Chondrocyte (in vitro differentiated cells): ENCODE measurements at regions not wholly inside any gene's neighbourhood (a gene's known extent, or its start where the extent isn't known, plus 50 kb on each side); places are given as distances from the start of the nearest gene placed in this dataset.

Experiments
- DNase-seq: peaks from one replicate; pipeline ENCODE4 v3.0.0; 2021; ENCODE audit warnings: mixed read lengths, low spot score
- H3K27ac Mint-ChIP-seq: one replicate; pipeline ENCODE4 v1.8.0; 2021; ENCODE audit warnings: mild to moderate bottlenecking, moderate library complexity, mixed read lengths; ENCODE audit not compliant: unreplicated experiment
- H3K27me3 Mint-ChIP-seq: 2 replicates; pipeline ENCODE4 v1.8.0; 2021; ENCODE audit warnings: low read depth, mixed read lengths
- H3K36me3 Mint-ChIP-seq: 2 replicates; pipeline ENCODE4 v1.8.0; 2021; ENCODE audit warnings: low read depth, mixed read lengths
- H3K4me1 Mint-ChIP-seq: 2 replicates; pipeline ENCODE4 v1.8.0; 2021; ENCODE audit warnings: low read depth, mild to moderate bottlenecking, mixed read lengths
- H3K4me3 Mint-ChIP-seq: one replicate; pipeline ENCODE4 v1.8.0; 2021; ENCODE audit warnings: mild to moderate bottlenecking, moderate library complexity, mixed read lengths; ENCODE audit not compliant: unreplicated experiment
- H3K9me3 Mint-ChIP-seq: 2 replicates; pipeline ENCODE4 v1.8.0; 2021; ENCODE audit warnings: low read depth, mixed read lengths
- TF ChIP-seq, protein P1 (sequence below): fragments of 200-600 bp; sonication (generic); IDR thresholded peaks from 2 replicates; pipeline ENCODE4 v1.5.0; 2021; ENCODE audit warnings: antibody characterized with exemption, mild to moderate bottlenecking, moderate library complexity

DNA sequence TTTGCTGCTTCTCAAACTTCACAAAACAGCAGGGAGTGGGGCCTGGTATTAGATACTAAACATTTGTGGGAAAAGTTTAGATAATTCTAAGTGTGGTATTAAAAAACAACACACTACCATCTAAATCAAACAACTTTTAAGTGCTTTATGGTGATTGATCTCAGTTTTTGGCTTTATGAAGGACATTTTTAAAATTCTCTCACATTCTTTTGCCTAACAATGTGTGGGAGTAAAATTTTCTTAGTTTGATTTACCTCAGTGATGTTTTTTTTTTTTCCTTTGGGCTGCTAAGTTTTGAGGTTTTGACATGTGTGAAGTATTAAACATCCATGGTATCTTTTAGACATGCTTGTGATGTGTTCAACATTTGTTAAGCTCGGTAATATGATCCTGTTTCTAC is 116.2 kb downstream of the DISP1 start:
- TF ChIP-seq, protein P1, sequence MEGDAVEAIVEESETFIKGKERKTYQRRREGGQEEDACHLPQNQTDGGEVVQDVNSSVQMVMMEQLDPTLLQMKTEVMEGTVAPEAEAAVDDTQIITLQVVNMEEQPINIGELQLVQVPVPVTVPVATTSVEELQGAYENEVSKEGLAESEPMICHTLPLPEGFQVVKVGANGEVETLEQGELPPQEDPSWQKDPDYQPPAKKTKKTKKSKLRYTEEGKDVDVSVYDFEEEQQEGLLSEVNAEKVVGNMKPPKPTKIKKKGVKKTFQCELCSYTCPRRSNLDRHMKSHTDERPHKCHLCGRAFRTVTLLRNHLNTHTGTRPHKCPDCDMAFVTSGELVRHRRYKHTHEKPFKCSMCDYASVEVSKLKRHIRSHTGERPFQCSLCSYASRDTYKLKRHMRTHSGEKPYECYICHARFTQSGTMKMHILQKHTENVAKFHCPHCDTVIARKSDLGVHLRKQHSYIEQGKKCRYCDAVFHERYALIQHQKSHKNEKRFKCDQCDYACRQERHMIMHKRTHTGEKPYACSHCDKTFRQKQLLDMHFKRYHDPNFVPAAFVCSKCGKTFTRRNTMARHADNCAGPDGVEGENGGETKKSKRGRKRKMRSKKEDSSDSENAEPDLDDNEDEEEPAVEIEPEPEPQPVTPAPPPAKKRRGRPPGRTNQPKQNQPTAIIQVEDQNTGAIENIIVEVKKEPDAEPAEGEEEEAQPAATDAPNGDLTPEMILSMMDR: no peak
- H3K4me1 Mint-ChIP-seq: peaks cover 38% of the 10 kb centered on the region
- DNase-seq: no peak
- H3K4me3 Mint-ChIP-seq: no peak overlapping the region
- H3K27me3 Mint-ChIP-seq: no peaks in the 10 kb centered on the region
- H3K9me3 Mint-ChIP-seq: no peaks in the 10 kb centered on the region
- no peaks in the 10 kb centered on the region for H3K36me3 Mint-ChIP-seq
- H3K27ac Mint-ChIP-seq: peak overlapping the region; percentile 69

DNA sequence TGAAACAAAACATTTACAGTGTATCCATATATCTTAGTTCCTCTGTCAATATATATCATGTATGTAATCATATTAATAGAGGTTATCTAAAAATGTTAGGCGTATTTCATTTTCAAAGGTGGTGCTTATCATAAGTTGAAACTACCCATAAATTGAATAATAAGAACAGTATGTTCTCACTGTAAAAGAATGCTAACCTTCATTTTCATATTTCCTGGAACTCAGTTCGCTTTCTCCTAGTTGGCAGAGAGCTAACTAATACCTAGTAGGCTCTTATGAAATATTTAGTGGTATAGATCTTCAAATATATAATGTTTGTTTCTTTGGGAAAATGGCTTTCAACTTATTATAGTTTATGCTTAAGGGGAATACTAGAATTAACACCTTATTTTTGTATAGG is 118.4 kb downstream of the DISP1 start:
- Mint-ChIP-seq H3K27ac (no peak overlapping the region), H3K4me3 (no peak overlapping the region), H3K9me3 (no peaks in the 10 kb centered on the region), H3K27me3 (no peaks in the 10 kb centered on the region), H3K4me1 (peaks cover 33% of the 10 kb centered on the region), H3K36me3 (no peaks in the 10 kb centered on the region)
- DNase-seq: no peak
- TF ChIP-seq, protein P1: no peak

DNA sequence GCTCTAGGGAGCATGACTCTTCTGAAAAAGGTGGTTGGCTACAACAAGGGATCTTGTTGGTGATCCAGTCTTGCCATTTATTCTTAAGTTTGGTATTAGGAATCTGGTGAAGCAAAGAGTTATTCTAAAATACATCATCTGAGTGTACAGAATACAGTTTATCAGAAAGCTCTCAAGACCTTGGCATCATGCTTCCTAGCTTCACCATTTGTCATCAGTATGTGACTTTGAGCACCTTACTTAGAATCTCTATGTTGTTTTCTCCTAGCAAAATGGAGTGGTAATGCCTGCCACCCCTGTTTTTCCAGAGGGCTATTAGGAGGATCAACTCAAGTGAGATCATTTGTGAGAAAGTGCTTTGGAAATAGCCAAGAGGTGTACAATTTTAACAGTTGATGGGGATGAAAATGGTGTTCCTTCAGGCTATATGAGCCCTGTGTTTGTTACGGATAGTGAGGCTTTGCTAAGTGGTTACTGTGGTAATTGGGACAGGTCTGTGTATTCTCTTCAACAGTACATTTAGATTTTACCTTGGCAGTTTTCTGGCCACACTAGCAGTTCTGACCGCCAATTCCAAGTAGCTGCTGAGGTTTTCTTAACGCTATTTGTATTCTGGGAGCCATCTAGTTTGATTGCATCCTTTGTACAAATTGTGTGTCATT is 120.5 kb downstream of the DISP1 start:
- no peak overlapping the region for H3K27ac Mint-ChIP-seq
- TF ChIP-seq, protein P1: no peak
- H3K9me3 Mint-ChIP-seq: no peaks in the 10 kb centered on the region
- no peaks in the 10 kb centered on the region for H3K36me3 Mint-ChIP-seq
- no peaks in the 10 kb centered on the region for H3K27me3 Mint-ChIP-seq
- H3K4me3 Mint-ChIP-seq: no peak overlapping the region
- peaks cover 22% of the 10 kb centered on the region for H3K4me1 Mint-ChIP-seq
- no peak for DNase-seq

DNA sequence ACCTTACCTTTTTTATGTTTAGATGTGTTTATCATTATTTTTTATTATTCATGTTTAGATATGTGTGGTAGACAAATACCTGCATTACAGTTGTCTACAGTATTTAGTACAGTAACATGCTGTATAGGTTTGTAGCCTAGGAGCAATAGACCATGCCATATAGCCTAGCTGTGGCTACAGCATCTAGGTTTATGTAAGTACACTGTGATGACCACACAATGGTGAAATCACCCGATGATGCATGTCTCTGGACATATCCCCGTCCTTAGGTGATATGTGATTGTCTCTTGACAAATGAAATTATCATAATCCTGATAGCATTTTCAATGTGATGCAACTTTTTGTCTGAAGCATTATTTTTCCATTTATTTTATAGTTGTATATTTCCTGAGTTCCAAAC is 121.2 kb downstream of the DISP1 start:
- Mint-ChIP-seq H3K27ac (no peak overlapping the region), H3K4me1 (peaks cover 15% of the 10 kb centered on the region), H3K36me3 (no peaks in the 10 kb centered on the region), H3K9me3 (no peaks in the 10 kb centered on the region), H3K4me3 (no peak overlapping the region), H3K27me3 (no peaks in the 10 kb centered on the region)
- TF ChIP-seq, protein P1: no peak
- DNase-seq: no peak

DNA sequence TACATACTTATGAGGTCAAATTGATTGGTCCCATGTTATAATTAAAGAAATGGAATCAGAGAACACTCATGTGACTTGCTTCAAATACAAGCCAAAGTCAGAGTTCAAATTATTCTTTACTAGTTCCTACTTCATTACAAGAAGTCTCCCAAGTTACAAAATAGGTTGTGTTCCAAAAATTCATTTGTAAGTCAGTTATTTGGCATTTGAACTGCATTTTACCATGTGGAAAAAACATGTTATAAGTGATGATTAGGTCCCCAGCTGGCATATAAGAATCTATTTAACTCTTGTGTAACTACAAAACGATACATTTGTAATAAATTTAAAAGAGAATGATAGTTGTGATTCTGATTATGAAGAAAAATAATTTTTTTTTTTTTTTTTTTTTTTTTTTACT is 124.1 kb downstream of the DISP1 start:
- Mint-ChIP-seq H3K27ac (no peak overlapping the region), H3K36me3 (peaks cover 2% of the 10 kb centered on the region), H3K9me3 (no peaks in the 10 kb centered on the region), H3K4me3 (no peak overlapping the region), H3K4me1 (peaks cover 6% of the 10 kb centered on the region), H3K27me3 (no peaks in the 10 kb centered on the region)
- TF ChIP-seq, protein P1: no peak
- DNase-seq: no peak
